Endothelial cell of umbilical vein (primary cell): ENCODE measurements at regions not wholly inside any gene's neighbourhood (a gene's known extent, or its start where the extent isn't known, plus 50 kb on each side); places are given as distances from the start of the nearest gene placed in this dataset.

Source experiments
- POLR2AphosphoS5 ChIP-seq: IDR thresholded peaks from 2 replicates; pipeline ENCODE4 v1.6.1; 2012; ENCODE audit warnings: low read depth, mild to moderate bottlenecking, control low read depth, low read length, moderate library complexity; ENCODE audit not compliant: insufficient read depth
- TF ChIP-seq, protein P1 (sequence below), 2 donors: IDR thresholded peaks; 1 replicate in 1 of 2; 2 replicates in 1 of 2; pipeline ENCODE4 v1.5.1; 2011; ENCODE audit warnings: low read length in 2 of 2, mild to moderate bottlenecking in 2 of 2, moderate library complexity in 2 of 2, control low read depth in 1 of 2, inconsistent platforms in 1 of 2, low read depth in 1 of 2; ENCODE audit not compliant: insufficient read depth in 1 of 2; ENCODE audit errors: extremely low read depth in 1 of 2

- TF ChIP-seq POLR2AphosphoS5 = no peak
- TF ChIP-seq, protein P1, sequence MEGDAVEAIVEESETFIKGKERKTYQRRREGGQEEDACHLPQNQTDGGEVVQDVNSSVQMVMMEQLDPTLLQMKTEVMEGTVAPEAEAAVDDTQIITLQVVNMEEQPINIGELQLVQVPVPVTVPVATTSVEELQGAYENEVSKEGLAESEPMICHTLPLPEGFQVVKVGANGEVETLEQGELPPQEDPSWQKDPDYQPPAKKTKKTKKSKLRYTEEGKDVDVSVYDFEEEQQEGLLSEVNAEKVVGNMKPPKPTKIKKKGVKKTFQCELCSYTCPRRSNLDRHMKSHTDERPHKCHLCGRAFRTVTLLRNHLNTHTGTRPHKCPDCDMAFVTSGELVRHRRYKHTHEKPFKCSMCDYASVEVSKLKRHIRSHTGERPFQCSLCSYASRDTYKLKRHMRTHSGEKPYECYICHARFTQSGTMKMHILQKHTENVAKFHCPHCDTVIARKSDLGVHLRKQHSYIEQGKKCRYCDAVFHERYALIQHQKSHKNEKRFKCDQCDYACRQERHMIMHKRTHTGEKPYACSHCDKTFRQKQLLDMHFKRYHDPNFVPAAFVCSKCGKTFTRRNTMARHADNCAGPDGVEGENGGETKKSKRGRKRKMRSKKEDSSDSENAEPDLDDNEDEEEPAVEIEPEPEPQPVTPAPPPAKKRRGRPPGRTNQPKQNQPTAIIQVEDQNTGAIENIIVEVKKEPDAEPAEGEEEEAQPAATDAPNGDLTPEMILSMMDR (IDR thresholded peaks at IDR 0.05; ENCODE audit: extremely low read depth in 1 of 2, insufficient read depth in 1 of 2, low read depth in 1 of 2, low read length in 2 of 2) = no peak
These were observed 54.3 kb upstream of the ARX start for GRCh38 chrX:25070038-25070437.
